IPS-20b (cell line): ENCODE measurements at regions not wholly inside any gene's neighbourhood (a gene's known extent, or its start where the extent isn't known, plus 50 kb on each side); places are given as distances from the start of the nearest gene placed in this dataset.
"Not testable (repeated sequence)": the region's sequence is repeated elsewhere in the genome, so short reads cannot be mapped to it uniquely, and the experiment has no call there.

Experiments used
- H3K27ac ChIP-seq: one replicate; pipeline ENCODE4 v1.5.1; 2013; ENCODE audit warnings: low read length
- H3K27me3 ChIP-seq: 2 replicates; pipeline ENCODE4 v1.6.1; 2013; ENCODE audit warnings: mild to moderate bottlenecking, low read length, inconsistent platforms; ENCODE audit not compliant: insufficient read depth
- H3K36me3 ChIP-seq: 2 replicates; pipeline ENCODE4 v1.6.1; 2013; ENCODE audit warnings: low read depth, mild to moderate bottlenecking, inconsistent platforms, low read length, moderate library complexity; ENCODE audit not compliant: insufficient read depth
- H3K4me1 ChIP-seq: 2 replicates; pipeline ENCODE4 v1.6.1; 2013; ENCODE audit warnings: mild to moderate bottlenecking, control low read depth, inconsistent platforms, low read length, moderate library complexity; ENCODE audit not compliant: insufficient read depth
- H3K4me3 ChIP-seq: 2 replicates; pipeline ENCODE4 v1.5.1; 2013; ENCODE audit warnings: mild to moderate bottlenecking, low read length, inconsistent platforms
- H3K9ac ChIP-seq: 2 replicates; pipeline ENCODE4 v1.6.1; 2013; ENCODE audit warnings: low read depth, mild to moderate bottlenecking, inconsistent platforms, low read length, moderate library complexity
- H3K9me3 ChIP-seq: 2 replicates; pipeline ENCODE4 v1.6.1; 2013; ENCODE audit warnings: mild to moderate bottlenecking, low read depth, low read length, inconsistent platforms; ENCODE audit not compliant: insufficient read depth

GRCh38 chr4:85106166-85106565 is 139.7 kb upstream of the WDFY3 start:
- no peak overlapping the region for H3K4me3 ChIP-seq
- H3K36me3 ChIP-seq: no peaks in the 10 kb centered on the region
- H3K9ac ChIP-seq: no peak overlapping the region
- no peaks in the 10 kb centered on the region for H3K27me3 ChIP-seq
- H3K27ac ChIP-seq: no peak overlapping the region
- H3K9me3 ChIP-seq: no peaks in the 10 kb centered on the region
- H3K4me1 ChIP-seq: no peaks in the 10 kb centered on the region

- no peaks in the 10 kb centered on the region for H3K9me3 ChIP-seq
- no peak overlapping the region for H3K9ac ChIP-seq
- no peaks in the 10 kb centered on the region for H3K27me3 ChIP-seq
- no peak overlapping the region for H3K4me3 ChIP-seq
- no peaks in the 10 kb centered on the region for H3K4me1 ChIP-seq
- no peak overlapping the region for H3K27ac ChIP-seq
- H3K36me3 ChIP-seq: no peaks in the 10 kb centered on the region
Observed at GRCh38 chr4:85106805-85107336, 140.4 kb upstream of the WDFY3 start.

GRCh38 chr4:85107553-85107952 is 141.1 kb upstream of the WDFY3 start:
- Histone ChIP-seq H3K9me3 (no peaks in the 10 kb centered on the region), H3K4me1 (no peaks in the 10 kb centered on the region), H3K4me3 (no peak overlapping the region), H3K27ac (no peak overlapping the region), H3K27me3 (no peaks in the 10 kb centered on the region), H3K9ac (no peak overlapping the region), H3K36me3 (no peaks in the 10 kb centered on the region)

- no peaks in the 10 kb centered on the region for H3K27me3 ChIP-seq
- no peak overlapping the region for H3K4me3 ChIP-seq
- H3K9me3 ChIP-seq: no peaks in the 10 kb centered on the region
- no peak overlapping the region for H3K9ac ChIP-seq
- H3K4me1 ChIP-seq: no peaks in the 10 kb centered on the region
- H3K27ac ChIP-seq: no peak overlapping the region
- H3K36me3 ChIP-seq: no peaks in the 10 kb centered on the region
Observed at GRCh38 chr4:85113706-85114105, 147.2 kb upstream of the WDFY3 start.

GRCh38 chr4:85114526-85114925 is 148.0 kb upstream of the WDFY3 start:
- Histone ChIP-seq H3K27me3 (no peaks in the 10 kb centered on the region), H3K27ac (no peak overlapping the region), H3K9ac (no peak overlapping the region), H3K4me1 (no peaks in the 10 kb centered on the region), H3K36me3 (no peaks in the 10 kb centered on the region), H3K9me3 (no peaks in the 10 kb centered on the region), H3K4me3 (no peak overlapping the region)

GRCh38 chr4:85116008-85116407 is 149.5 kb upstream of the WDFY3 start:
- Histone ChIP-seq H3K4me3 (no peak overlapping the region), H3K9ac (no peak overlapping the region), H3K36me3 (no peaks in the 10 kb centered on the region), H3K9me3 (no peaks in the 10 kb centered on the region), H3K4me1 (no peaks in the 10 kb centered on the region), H3K27me3 (no peaks in the 10 kb centered on the region), H3K27ac (no peak overlapping the region)

- H3K36me3 ChIP-seq: no peaks in the 10 kb centered on the region
- H3K27ac ChIP-seq: no peak overlapping the region
- no peaks in the 10 kb centered on the region for H3K27me3 ChIP-seq
- no peak overlapping the region for H3K9ac ChIP-seq
- no peaks in the 10 kb centered on the region for H3K9me3 ChIP-seq
- peaks cover 16% of the 10 kb centered on the region; the same call in 1 of the 2 replicates for H3K4me1 ChIP-seq
- no peak overlapping the region for H3K4me3 ChIP-seq
Observed at GRCh38 chr4:85125688-85126087, 159.2 kb upstream of the WDFY3 start.

GRCh38 chr4:85126991-85127591 is 160.6 kb upstream of the WDFY3 start:
- H3K27me3 ChIP-seq: no peaks in the 10 kb centered on the region
- peaks cover 16% of the 10 kb centered on the region; the same call in 1 of the 2 replicates for H3K4me1 ChIP-seq
- no peak overlapping the region for H3K9ac ChIP-seq
- no peaks in the 10 kb centered on the region for H3K9me3 ChIP-seq
- no peak overlapping the region for H3K4me3 ChIP-seq
- no peak overlapping the region for H3K27ac ChIP-seq
- no peaks in the 10 kb centered on the region for H3K36me3 ChIP-seq

GRCh38 chr4:85127653-85128052 is 161.2 kb upstream of the WDFY3 start:
- Histone ChIP-seq H3K9ac (no peak overlapping the region), H3K36me3 (no peaks in the 10 kb centered on the region), H3K9me3 (no peaks in the 10 kb centered on the region), H3K4me3 (no peak overlapping the region), H3K27me3 (no peaks in the 10 kb centered on the region), H3K27ac (no peak overlapping the region), H3K4me1 (peaks cover 16% of the 10 kb centered on the region; the same call in 1 of the 2 replicates)

GRCh38 chr4:85128246-85129204 is 162.0 kb upstream of the WDFY3 start:
- no peaks in the 10 kb centered on the region for H3K27me3 ChIP-seq
- peak overlapping the region; percentile 7; the same call in 1 of the 2 replicates for H3K4me3 ChIP-seq
- H3K4me1 ChIP-seq: peaks cover 16% of the 10 kb centered on the region; the same call in 1 of the 2 replicates
- no peak overlapping the region for H3K9ac ChIP-seq
- no peaks in the 10 kb centered on the region for H3K36me3 ChIP-seq
- H3K9me3 ChIP-seq: no peaks in the 10 kb centered on the region
- H3K27ac ChIP-seq: no peak overlapping the region

- not testable (repeated sequence) for H3K4me3 ChIP-seq
Observed at GRCh38 chr4:85129354-85130125, 163.1 kb upstream of the WDFY3 start.

More at GRCh38 chr4:85129354-85130125, 163.1 kb upstream of the WDFY3 start:
- not testable (repeated sequence) for H3K27me3 ChIP-seq, H3K9me3 ChIP-seq, H3K36me3 ChIP-seq, H3K27ac ChIP-seq
- Histone ChIP-seq H3K9ac (0 out of 2 replicates have a peak overlapping the region, but pooled peaks have one; percentile 28), H3K4me1 (peaks cover 16% of the 10 kb centered on the region; the same call in 1 of the 2 replicates)
